ENCODE measurements at regions not wholly inside any gene's neighbourhood (a gene's known extent, or its start where the extent isn't known, plus 50 kb on each side); places are given as distances from the start of the nearest gene placed in this dataset.
"Not testable (repeated sequence)": the region's sequence is repeated elsewhere in the genome, so short reads cannot be mapped to it uniquely, and the experiment has no call there.

GRCh38 chr1:95903060-95903459 lies 669.0 kb downstream of the RWDD3 start:
- Mint-ChIP-seq H3K27ac (ENCODE audit: unreplicated experiment) (no peak overlapping the region), H3K4me3 (ENCODE audit: unreplicated experiment) (no peak overlapping the region), H3K4me1 (ENCODE audit: low read depth, unreplicated experiment) (no peaks in the 10 kb centered on the region), H3K36me3 (ENCODE audit: unreplicated experiment) (peaks cover 20% of the 10 kb centered on the region), H3K9me3 (ENCODE audit: unreplicated experiment) (peaks cover 3% of the 10 kb centered on the region), H3K27me3 (ENCODE audit: unreplicated experiment) (no peaks in the 10 kb centered on the region)
- TF ChIP-seq CTCF (IDR thresholded peaks at IDR 0.05; ENCODE audit: partially characterized antibody, unreplicated experiment): no peak
- no peak for DNase-seq

- no peaks in the 10 kb centered on the region for H3K27me3 Mint-ChIP-seq (ENCODE audit: unreplicated experiment)
- H3K36me3 Mint-ChIP-seq (ENCODE audit: unreplicated experiment): peaks cover 7% of the 10 kb centered on the region
- DNase-seq: no peak
- no peak overlapping the region for H3K4me3 Mint-ChIP-seq (ENCODE audit: unreplicated experiment)
- no peaks in the 10 kb centered on the region for H3K4me1 Mint-ChIP-seq (ENCODE audit: low read depth, unreplicated experiment)
- no peaks in the 10 kb centered on the region for H3K9me3 Mint-ChIP-seq (ENCODE audit: unreplicated experiment)
- no peak overlapping the region for H3K27ac Mint-ChIP-seq (ENCODE audit: unreplicated experiment)
- TF ChIP-seq CTCF (IDR thresholded peaks at IDR 0.05; ENCODE audit: partially characterized antibody, unreplicated experiment): no peak
These were observed 671.9 kb downstream of the RWDD3 start for GRCh38 chr1:95905818-95906395.

GRCh38 chr1:95911739-95912138 lies 677.7 kb downstream of the RWDD3 start:
- peaks cover 24% of the 10 kb centered on the region for H3K36me3 Mint-ChIP-seq (ENCODE audit: unreplicated experiment)
- not testable (repeated sequence) for H3K4me3 Mint-ChIP-seq (ENCODE audit: unreplicated experiment); H3K9me3 Mint-ChIP-seq (ENCODE audit: unreplicated experiment); H3K27me3 Mint-ChIP-seq (ENCODE audit: unreplicated experiment); H3K4me1 Mint-ChIP-seq (ENCODE audit: low read depth, unreplicated experiment)
- peak overlapping the region; percentile 53 for H3K27ac Mint-ChIP-seq (ENCODE audit: unreplicated experiment)
- DNase-seq: peak; percentile 13

- no peak for TF ChIP-seq CTCF (IDR thresholded peaks at IDR 0.05; ENCODE audit: partially characterized antibody, unreplicated experiment)
- Mint-ChIP-seq H3K9me3 (ENCODE audit: unreplicated experiment) (peaks cover 4% of the 10 kb centered on the region), H3K27me3 (ENCODE audit: unreplicated experiment) (peaks cover 3% of the 10 kb centered on the region), H3K27ac (ENCODE audit: unreplicated experiment) (no peak overlapping the region), H3K36me3 (ENCODE audit: unreplicated experiment) (peaks cover 17% of the 10 kb centered on the region), H3K4me3 (ENCODE audit: unreplicated experiment) (no peak overlapping the region), H3K4me1 (ENCODE audit: low read depth, unreplicated experiment) (peaks cover 2% of the 10 kb centered on the region)
- DNase-seq: no peak
These were observed 682.6 kb downstream of the RWDD3 start for GRCh38 chr1:95916616-95917015.

GRCh38 chr1:95924684-95925083 lies 690.7 kb downstream of the RWDD3 start:
- H3K27ac Mint-ChIP-seq (ENCODE audit: unreplicated experiment): no peak overlapping the region
- TF ChIP-seq CTCF (IDR thresholded peaks at IDR 0.05; ENCODE audit: partially characterized antibody, unreplicated experiment): no peak
- H3K4me3 Mint-ChIP-seq (ENCODE audit: unreplicated experiment): no peak overlapping the region
- no peaks in the 10 kb centered on the region for H3K27me3 Mint-ChIP-seq (ENCODE audit: unreplicated experiment)
- DNase-seq: no peak
- no peaks in the 10 kb centered on the region for H3K4me1 Mint-ChIP-seq (ENCODE audit: low read depth, unreplicated experiment)
- H3K9me3 Mint-ChIP-seq (ENCODE audit: unreplicated experiment): peaks cover 2% of the 10 kb centered on the region
- no peaks in the 10 kb centered on the region for H3K36me3 Mint-ChIP-seq (ENCODE audit: unreplicated experiment)
